ENCODE measurements at regions not wholly inside any gene's neighbourhood (a gene's known extent, or its start where the extent isn't known, plus 50 kb on each side); places are given as distances from the start of the nearest gene placed in this dataset.

GRCh38 chr12:59944177-59944576, 348.3 kb downstream of the SLC16A7 start:
- Histone ChIP-seq H3K9ac (ENCODE audit: low read depth in 1 of 2, low read length in 2 of 2) (no peak overlapping the region), H3K36me3 (ENCODE audit: control insufficient read depth in 2 of 2, insufficient read depth in 2 of 2, low read length in 2 of 2) (no peaks in the 10 kb centered on the region), H3K4me1 (ENCODE audit: control insufficient read depth in 2 of 2, insufficient read depth in 2 of 2, low read length in 2 of 2) (no peaks in the 10 kb centered on the region), H3K27ac (ENCODE audit: low read depth in 2 of 2, low read length in 2 of 2) (no peak overlapping the region), H3K27me3 (ENCODE audit: control insufficient read depth in 2 of 2, insufficient read depth in 2 of 2, low read length in 2 of 2) (no peaks in the 10 kb centered on the region), H3K9me3 (ENCODE audit: control insufficient read depth in 2 of 2, low read length in 2 of 2) (no peaks in the 10 kb centered on the region), H3K4me3 (ENCODE audit: low read length in 2 of 2) (no peak overlapping the region)

GRCh38 chr12:59946635-59947034, 350.8 kb downstream of the SLC16A7 start:
- H3K36me3 ChIP-seq (ENCODE audit: control insufficient read depth in 2 of 2, insufficient read depth in 2 of 2, low read length in 2 of 2), result no peaks in the 10 kb centered on the region
- H3K4me3 ChIP-seq (ENCODE audit: low read length in 2 of 2), result no peak overlapping the region
- no peaks in the 10 kb centered on the region for H3K9me3 ChIP-seq (ENCODE audit: control insufficient read depth in 2 of 2, low read length in 2 of 2)
- no peak overlapping the region for H3K9ac ChIP-seq (ENCODE audit: low read depth in 1 of 2, low read length in 2 of 2)
- no peaks in the 10 kb centered on the region for H3K27me3 ChIP-seq (ENCODE audit: control insufficient read depth in 2 of 2, insufficient read depth in 2 of 2, low read length in 2 of 2)
- no peak overlapping the region for H3K27ac ChIP-seq (ENCODE audit: low read depth in 2 of 2, low read length in 2 of 2)
- no peaks in the 10 kb centered on the region for H3K4me1 ChIP-seq (ENCODE audit: control insufficient read depth in 2 of 2, insufficient read depth in 2 of 2, low read length in 2 of 2)

- Histone ChIP-seq H3K4me3 (ENCODE audit: low read length in 2 of 2) (no peak overlapping the region), H3K9ac (ENCODE audit: low read depth in 1 of 2, low read length in 2 of 2) (no peak overlapping the region), H3K4me1 (ENCODE audit: control insufficient read depth in 2 of 2, insufficient read depth in 2 of 2, low read length in 2 of 2) (no peaks in the 10 kb centered on the region), H3K27ac (ENCODE audit: low read depth in 2 of 2, low read length in 2 of 2) (no peak overlapping the region), H3K9me3 (ENCODE audit: control insufficient read depth in 2 of 2, low read length in 2 of 2) (no peaks in the 10 kb centered on the region), H3K27me3 (ENCODE audit: control insufficient read depth in 2 of 2, insufficient read depth in 2 of 2, low read length in 2 of 2) (no peaks in the 10 kb centered on the region), H3K36me3 (ENCODE audit: control insufficient read depth in 2 of 2, insufficient read depth in 2 of 2, low read length in 2 of 2) (no peaks in the 10 kb centered on the region)
Observed at GRCh38 chr12:59963546-59963945, 367.7 kb downstream of the SLC16A7 start.

GRCh38 chr12:59972905-59973304, 377.1 kb downstream of the SLC16A7 start:
- no peak overlapping the region for H3K4me3 ChIP-seq (ENCODE audit: low read length in 2 of 2)
- H3K4me1 ChIP-seq (ENCODE audit: control insufficient read depth in 2 of 2, insufficient read depth in 2 of 2, low read length in 2 of 2), result no peaks in the 10 kb centered on the region
- no peaks in the 10 kb centered on the region for H3K36me3 ChIP-seq (ENCODE audit: control insufficient read depth in 2 of 2, insufficient read depth in 2 of 2, low read length in 2 of 2)
- H3K9ac ChIP-seq (ENCODE audit: low read depth in 1 of 2, low read length in 2 of 2), result no peak overlapping the region
- no peaks in the 10 kb centered on the region for H3K9me3 ChIP-seq (ENCODE audit: control insufficient read depth in 2 of 2, low read length in 2 of 2)
- no peaks in the 10 kb centered on the region for H3K27me3 ChIP-seq (ENCODE audit: control insufficient read depth in 2 of 2, insufficient read depth in 2 of 2, low read length in 2 of 2)
- no peak overlapping the region for H3K27ac ChIP-seq (ENCODE audit: low read depth in 2 of 2, low read length in 2 of 2)

- no peak overlapping the region for H3K4me3 ChIP-seq (ENCODE audit: low read length in 2 of 2)
- H3K36me3 ChIP-seq (ENCODE audit: control insufficient read depth in 2 of 2, insufficient read depth in 2 of 2, low read length in 2 of 2), result no peaks in the 10 kb centered on the region
- H3K4me1 ChIP-seq (ENCODE audit: control insufficient read depth in 2 of 2, insufficient read depth in 2 of 2, low read length in 2 of 2), result no peaks in the 10 kb centered on the region
- H3K27me3 ChIP-seq (ENCODE audit: control insufficient read depth in 2 of 2, insufficient read depth in 2 of 2, low read length in 2 of 2), result no peaks in the 10 kb centered on the region
- no peaks in the 10 kb centered on the region for H3K9me3 ChIP-seq (ENCODE audit: control insufficient read depth in 2 of 2, low read length in 2 of 2)
- H3K9ac ChIP-seq (ENCODE audit: low read depth in 1 of 2, low read length in 2 of 2), result no peak overlapping the region
- H3K27ac ChIP-seq (ENCODE audit: low read depth in 2 of 2, low read length in 2 of 2), result no peak overlapping the region
Observed at GRCh38 chr12:59973515-59973914, 377.7 kb downstream of the SLC16A7 start.

- no peak overlapping the region for H3K9ac ChIP-seq (ENCODE audit: low read depth in 1 of 2, low read length in 2 of 2)
- no peaks in the 10 kb centered on the region for H3K9me3 ChIP-seq (ENCODE audit: control insufficient read depth in 2 of 2, low read length in 2 of 2)
- no peak overlapping the region for H3K4me3 ChIP-seq (ENCODE audit: low read length in 2 of 2)
- no peaks in the 10 kb centered on the region for H3K36me3 ChIP-seq (ENCODE audit: control insufficient read depth in 2 of 2, insufficient read depth in 2 of 2, low read length in 2 of 2)
- H3K4me1 ChIP-seq (ENCODE audit: control insufficient read depth in 2 of 2, insufficient read depth in 2 of 2, low read length in 2 of 2), result no peaks in the 10 kb centered on the region
- H3K27ac ChIP-seq (ENCODE audit: low read depth in 2 of 2, low read length in 2 of 2), result no peak overlapping the region
- H3K27me3 ChIP-seq (ENCODE audit: control insufficient read depth in 2 of 2, insufficient read depth in 2 of 2, low read length in 2 of 2), result no peaks in the 10 kb centered on the region
Observed at GRCh38 chr12:59977779-59978178, 381.9 kb downstream of the SLC16A7 start.

GRCh38 chr12:59980476-59980875, 384.6 kb downstream of the SLC16A7 start:
- no peaks in the 10 kb centered on the region for H3K4me1 ChIP-seq (ENCODE audit: control insufficient read depth in 2 of 2, insufficient read depth in 2 of 2, low read length in 2 of 2)
- H3K4me3 ChIP-seq (ENCODE audit: low read length in 2 of 2), result no peak overlapping the region
- H3K36me3 ChIP-seq (ENCODE audit: control insufficient read depth in 2 of 2, insufficient read depth in 2 of 2, low read length in 2 of 2), result no peaks in the 10 kb centered on the region
- H3K27me3 ChIP-seq (ENCODE audit: control insufficient read depth in 2 of 2, insufficient read depth in 2 of 2, low read length in 2 of 2), result no peaks in the 10 kb centered on the region
- H3K27ac ChIP-seq (ENCODE audit: low read depth in 2 of 2, low read length in 2 of 2), result no peak overlapping the region
- H3K9me3 ChIP-seq (ENCODE audit: control insufficient read depth in 2 of 2, low read length in 2 of 2), result no peaks in the 10 kb centered on the region
- H3K9ac ChIP-seq (ENCODE audit: low read depth in 1 of 2, low read length in 2 of 2), result no peak overlapping the region

GRCh38 chr12:59999291-59999690, 403.5 kb downstream of the SLC16A7 start:
- H3K4me3 ChIP-seq (ENCODE audit: low read length in 2 of 2), result no peak overlapping the region
- H3K4me1 ChIP-seq (ENCODE audit: control insufficient read depth in 2 of 2, insufficient read depth in 2 of 2, low read length in 2 of 2), result no peaks in the 10 kb centered on the region
- no peaks in the 10 kb centered on the region for H3K27me3 ChIP-seq (ENCODE audit: control insufficient read depth in 2 of 2, insufficient read depth in 2 of 2, low read length in 2 of 2)
- H3K9ac ChIP-seq (ENCODE audit: low read depth in 1 of 2, low read length in 2 of 2), result no peak overlapping the region
- H3K36me3 ChIP-seq (ENCODE audit: control insufficient read depth in 2 of 2, insufficient read depth in 2 of 2, low read length in 2 of 2), result no peaks in the 10 kb centered on the region
- H3K9me3 ChIP-seq (ENCODE audit: control insufficient read depth in 2 of 2, low read length in 2 of 2), result no peaks in the 10 kb centered on the region
- no peak overlapping the region for H3K27ac ChIP-seq (ENCODE audit: low read depth in 2 of 2, low read length in 2 of 2)

- no peaks in the 10 kb centered on the region for H3K9me3 ChIP-seq (ENCODE audit: control insufficient read depth in 2 of 2, low read length in 2 of 2)
- H3K27ac ChIP-seq (ENCODE audit: low read depth in 2 of 2, low read length in 2 of 2), result no peak overlapping the region
- no peaks in the 10 kb centered on the region for H3K36me3 ChIP-seq (ENCODE audit: control insufficient read depth in 2 of 2, insufficient read depth in 2 of 2, low read length in 2 of 2)
- H3K27me3 ChIP-seq (ENCODE audit: control insufficient read depth in 2 of 2, insufficient read depth in 2 of 2, low read length in 2 of 2), result no peaks in the 10 kb centered on the region
- no peak overlapping the region for H3K9ac ChIP-seq (ENCODE audit: low read depth in 1 of 2, low read length in 2 of 2)
- H3K4me1 ChIP-seq (ENCODE audit: control insufficient read depth in 2 of 2, insufficient read depth in 2 of 2, low read length in 2 of 2), result no peaks in the 10 kb centered on the region
- H3K4me3 ChIP-seq (ENCODE audit: low read length in 2 of 2), result no peak overlapping the region
Observed at GRCh38 chr12:60010486-60010885, 414.7 kb downstream of the SLC16A7 start.

- Histone ChIP-seq H3K4me1 (ENCODE audit: control insufficient read depth in 2 of 2, insufficient read depth in 2 of 2, low read length in 2 of 2) (no peaks in the 10 kb centered on the region), H3K4me3 (ENCODE audit: low read length in 2 of 2) (no peak overlapping the region)
Observed at GRCh38 chr12:60012659-60013058, 416.8 kb downstream of the SLC16A7 start.

GRCh38 chr12:60014436-60014835, 418.6 kb downstream of the SLC16A7 start:
- Histone ChIP-seq H3K27me3 (ENCODE audit: control insufficient read depth in 2 of 2, insufficient read depth in 2 of 2, low read length in 2 of 2) (no peaks in the 10 kb centered on the region), H3K36me3 (ENCODE audit: control insufficient read depth in 2 of 2, insufficient read depth in 2 of 2, low read length in 2 of 2) (no peaks in the 10 kb centered on the region), H3K9ac (ENCODE audit: low read depth in 1 of 2, low read length in 2 of 2) (no peak overlapping the region), H3K4me3 (ENCODE audit: low read length in 2 of 2) (no peak overlapping the region), H3K27ac (ENCODE audit: low read depth in 2 of 2, low read length in 2 of 2) (no peak overlapping the region), H3K4me1 (ENCODE audit: control insufficient read depth in 2 of 2, insufficient read depth in 2 of 2, low read length in 2 of 2) (no peaks in the 10 kb centered on the region), H3K9me3 (ENCODE audit: control insufficient read depth in 2 of 2, low read length in 2 of 2) (no peaks in the 10 kb centered on the region)

More at GRCh38 chr12:60012659-60013058, 416.8 kb downstream of the SLC16A7 start:
- Histone ChIP-seq H3K27ac (ENCODE audit: low read depth in 2 of 2, low read length in 2 of 2) (no peak overlapping the region), H3K9me3 (ENCODE audit: control insufficient read depth in 2 of 2, low read length in 2 of 2) (no peaks in the 10 kb centered on the region), H3K9ac (ENCODE audit: low read depth in 1 of 2, low read length in 2 of 2) (no peak overlapping the region), H3K36me3 (ENCODE audit: control insufficient read depth in 2 of 2, insufficient read depth in 2 of 2, low read length in 2 of 2) (no peaks in the 10 kb centered on the region), H3K27me3 (ENCODE audit: control insufficient read depth in 2 of 2, insufficient read depth in 2 of 2, low read length in 2 of 2) (no peaks in the 10 kb centered on the region)
